HUES48 (cell line): ENCODE measurements at regions not wholly inside any gene's neighbourhood (a gene's known extent, or its start where the extent isn't known, plus 50 kb on each side); places are given as distances from the start of the nearest gene placed in this dataset.

ENCODE experiments used
- H3K27ac ChIP-seq: one replicate; pipeline ENCODE4 v1.7.0; 2013; ENCODE audit warnings: low read depth, low read length, inconsistent platforms
- H3K27me3 ChIP-seq: 2 replicates; pipeline ENCODE4 v1.6.1; 2013; ENCODE audit warnings: mild to moderate bottlenecking, low read length; ENCODE audit not compliant: control insufficient read depth, insufficient read depth
- H3K36me3 ChIP-seq: 2 replicates; pipeline ENCODE4 v1.6.1; 2013; ENCODE audit warnings: low read length; ENCODE audit not compliant: control insufficient read depth, insufficient read depth
- H3K4me1 ChIP-seq: 2 replicates; pipeline ENCODE4 v1.6.1; 2013; ENCODE audit warnings: mild to moderate bottlenecking, low read length; ENCODE audit not compliant: control insufficient read depth, insufficient read depth
- H3K4me3 ChIP-seq: 2 replicates; pipeline ENCODE4 v1.5.1; 2013; ENCODE audit warnings: mild to moderate bottlenecking, low read depth, low read length
- H3K9ac ChIP-seq: 2 replicates; pipeline ENCODE4 v1.6.1; 2013; ENCODE audit warnings: mild to moderate bottlenecking, low read depth, low read length, moderate library complexity
- H3K9me3 ChIP-seq: 2 replicates; pipeline ENCODE4 v1.6.1; 2013; ENCODE audit warnings: low read length; ENCODE audit not compliant: control insufficient read depth, insufficient read depth

- Histone ChIP-seq H3K9me3 (no peaks in the 10 kb centered on the region), H3K4me3 (no peak overlapping the region), H3K9ac (no peak overlapping the region), H3K4me1 (0 out of 2 replicates have a peak, but pooled peaks cover 4% of the 10 kb centered on the region), H3K27me3 (peaks cover 11% of the 10 kb centered on the region; the same call in 1 of the 2 replicates), H3K36me3 (no peaks in the 10 kb centered on the region), H3K27ac (no peak overlapping the region)
These were observed 137.7 kb upstream of the BLID start for GRCh38 chr11:122253589-122254231.

- Histone ChIP-seq H3K36me3 (no peaks in the 10 kb centered on the region), H3K9ac (no peak overlapping the region), H3K27me3 (peaks cover 11% of the 10 kb centered on the region; the same call in 1 of the 2 replicates), H3K9me3 (no peaks in the 10 kb centered on the region), H3K4me1 (0 out of 2 replicates have a peak, but pooled peaks cover 4% of the 10 kb centered on the region), H3K4me3 (no peak overlapping the region), H3K27ac (no peak overlapping the region)
These were observed 132.9 kb upstream of the BLID start for GRCh38 chr11:122248939-122249338.

GRCh38 chr11:122248131-122248530 is 132.1 kb upstream of the BLID start:
- H3K9ac ChIP-seq, result no peak overlapping the region
- H3K27ac ChIP-seq, result no peak overlapping the region
- H3K27me3 ChIP-seq, result peaks cover 11% of the 10 kb centered on the region; the same call in 1 of the 2 replicates
- H3K36me3 ChIP-seq, result no peaks in the 10 kb centered on the region
- 0 out of 2 replicates have a peak, but pooled peaks cover under 1% of the 10 kb centered on the region for H3K4me1 ChIP-seq
- no peaks in the 10 kb centered on the region for H3K9me3 ChIP-seq
- H3K4me3 ChIP-seq, result no peak overlapping the region

- Histone ChIP-seq H3K27ac (no peak overlapping the region), H3K9ac (no peak overlapping the region), H3K9me3 (no peaks in the 10 kb centered on the region), H3K27me3 (peaks cover 4% of the 10 kb centered on the region; the same call in 1 of the 2 replicates), H3K4me1 (no peaks in the 10 kb centered on the region), H3K36me3 (no peaks in the 10 kb centered on the region), H3K4me3 (no peak overlapping the region)
These were observed 130.9 kb upstream of the BLID start for GRCh38 chr11:122246874-122247273.

- Histone ChIP-seq H3K27ac (no peak overlapping the region), H3K9me3 (no peaks in the 10 kb centered on the region)
These were observed 126.7 kb upstream of the BLID start for GRCh38 chr11:122242731-122243130.

GRCh38 chr11:122241566-122241965 is 125.6 kb upstream of the BLID start:
- no peaks in the 10 kb centered on the region for H3K9me3 ChIP-seq
- H3K4me3 ChIP-seq, result no peak overlapping the region
- H3K27ac ChIP-seq, result no peak overlapping the region
- H3K9ac ChIP-seq, result no peak overlapping the region
- H3K36me3 ChIP-seq, result no peaks in the 10 kb centered on the region
- H3K4me1 ChIP-seq, result no peaks in the 10 kb centered on the region
- H3K27me3 ChIP-seq, result no peaks in the 10 kb centered on the region

More at GRCh38 chr11:122242731-122243130, 126.7 kb upstream of the BLID start:
- Histone ChIP-seq H3K27me3 (no peaks in the 10 kb centered on the region), H3K4me1 (no peaks in the 10 kb centered on the region), H3K36me3 (no peaks in the 10 kb centered on the region), H3K9ac (no peak overlapping the region), H3K4me3 (no peak overlapping the region)

- H3K9me3 ChIP-seq, result no peaks in the 10 kb centered on the region
- no peaks in the 10 kb centered on the region for H3K4me1 ChIP-seq
- no peak overlapping the region for H3K4me3 ChIP-seq
- no peak overlapping the region for H3K27ac ChIP-seq
- H3K9ac ChIP-seq, result no peak overlapping the region
- H3K27me3 ChIP-seq, result no peaks in the 10 kb centered on the region
- H3K36me3 ChIP-seq, result no peaks in the 10 kb centered on the region
These were observed 124.6 kb upstream of the BLID start for GRCh38 chr11:122240638-122241037.

- no peak overlapping the region for H3K27ac ChIP-seq
- no peak overlapping the region for H3K4me3 ChIP-seq
These were observed 119.6 kb upstream of the BLID start for GRCh38 chr11:122235615-122236014.

GRCh38 chr11:122234780-122235179 is 118.8 kb upstream of the BLID start:
- Histone ChIP-seq H3K4me1 (peaks cover 6% of the 10 kb centered on the region; the same call in 1 of the 2 replicates), H3K9ac (no peak overlapping the region), H3K27ac (no peak overlapping the region), H3K36me3 (no peaks in the 10 kb centered on the region), H3K4me3 (no peak overlapping the region), H3K27me3 (no peaks in the 10 kb centered on the region), H3K9me3 (no peaks in the 10 kb centered on the region)

More at GRCh38 chr11:122235615-122236014, 119.6 kb upstream of the BLID start:
- Histone ChIP-seq H3K9me3 (no peaks in the 10 kb centered on the region), H3K9ac (no peak overlapping the region), H3K36me3 (no peaks in the 10 kb centered on the region), H3K4me1 (no peaks in the 10 kb centered on the region), H3K27me3 (no peaks in the 10 kb centered on the region)

- H3K4me1 ChIP-seq, result peaks cover 11% of the 10 kb centered on the region
- no peak overlapping the region for H3K4me3 ChIP-seq
- no peaks in the 10 kb centered on the region for H3K27me3 ChIP-seq
- no peak overlapping the region for H3K9ac ChIP-seq
- H3K9me3 ChIP-seq, result no peaks in the 10 kb centered on the region
- no peaks in the 10 kb centered on the region for H3K36me3 ChIP-seq
- H3K27ac ChIP-seq, result no peak overlapping the region
These were observed 118.2 kb upstream of the BLID start for GRCh38 chr11:122234257-122234656.

- Histone ChIP-seq H3K9me3 (no peaks in the 10 kb centered on the region), H3K27ac (no peak overlapping the region), H3K9ac (no peak overlapping the region), H3K4me1 (peaks cover 14% of the 10 kb centered on the region), H3K36me3 (no peaks in the 10 kb centered on the region), H3K27me3 (no peaks in the 10 kb centered on the region), H3K4me3 (no peak overlapping the region)
These were observed 117.0 kb upstream of the BLID start for GRCh38 chr11:122232985-122233384.
